GM12878 (cell line): ENCODE measurements at regions not wholly inside any gene's neighbourhood (a gene's known extent, or its start where the extent isn't known, plus 50 kb on each side); places are given as distances from the start of the nearest gene placed in this dataset.

Experiments
- ATAC-seq: fragments of 200-7000 bp; cut with Tn5 transposase; 3 replicates; pipeline ENCODE4 v1.9.1; 2020; ENCODE audit warnings: mild to moderate bottlenecking, moderate library complexity
- BruUV-seq: library from RNA; stranded (reverse); fragments of 400-500 nt; replicated peaks from 2 replicates; lab custom pipeline; 2021; lab: Mats Ljungman, UMichigan
- CTCF ChIA-PET: fragments of 300-600 bp; sonication (Branson Sonifier 250); formaldehyde crosslinking; extraction: SDS; loops from one replicate; lab custom pipeline; 2021; ENCODE audit warnings: inconsistent platforms; lab: Yijun Ruan, JAX
- POLR2A ChIA-PET: fragments of 350-600 bp; formaldehyde crosslinking; extraction: SDS; loops from one replicate; lab custom pipeline; 2021; ENCODE audit warnings: inconsistent platforms; lab: Charles Lee
- RAD21 ChIA-PET: fragments of 300-600 bp; sonication (Branson Sonifier 250); formaldehyde crosslinking; loops from one replicate; lab custom pipeline; 2023; ENCODE audit warnings: antibody characterized with exemption; ENCODE audit not compliant: unreplicated experiment; lab: Charles Lee
- SMC1A ChIA-PET: fragments of 300-600 bp; sonication (Branson Sonifier 250); formaldehyde crosslinking; loops from one replicate; lab custom pipeline; 2023; ENCODE audit not compliant: unreplicated experiment, uncharacterized antibody; lab: Charles Lee
- DNase-seq: peaks from one replicate; pipeline ENCODE4 v3.0.0-alpha.2; 2011; ENCODE audit warnings: low read depth, low spot score
- FAIRE-seq: peaks from 3 replicates; lab custom pipeline; 2011; peaks lifted over from hg19 to GRCh38; lab: Jason Lieb, UNC
- H2AFZ ChIP-seq: 2 replicates; pipeline ENCODE4 v1.6.0; 2011; ENCODE audit warnings: low read depth, low read length, control low read depth; ENCODE audit not compliant: control insufficient read depth
- H3K27ac ChIP-seq: 2 replicates; pipeline ENCODE4 v1.5.1; 2011; ENCODE audit warnings: control low read depth; ENCODE audit not compliant: control insufficient read depth, insufficient read depth
- H3K27me3 ChIP-seq, 2 experiments: replicated peaks in 1 of 2; 2 replicates each; pipeline versions ENCODE4 v1.6.0 to v1.6.1; 2011; ENCODE audit warnings: low read length in 1 of 2; ENCODE audit not compliant: control insufficient read depth in 2 of 2, insufficient read depth in 2 of 2
- H3K36me3 ChIP-seq, 2 experiments: 2 replicates each; pipeline ENCODE4 v1.5.1; 2011; ENCODE audit warnings: low read length in 1 of 2; ENCODE audit not compliant: control insufficient read depth in 2 of 2, insufficient read depth in 2 of 2
- H3K4me1 ChIP-seq: 2 replicates; pipeline ENCODE4 v1.6.1; 2011; ENCODE audit warnings: mild to moderate bottlenecking, low read length, moderate library complexity, mixed read lengths; ENCODE audit not compliant: control insufficient read depth, insufficient read depth
- H3K4me2 ChIP-seq: 2 replicates; pipeline ENCODE4 v1.6.0; 2011; ENCODE audit warnings: control low read depth; ENCODE audit not compliant: control insufficient read depth, insufficient read depth
- H3K4me3 ChIP-seq: fragments of 200-600 bp; sonication (generic); 2 replicates; pipeline ENCODE4 v1.5.1; 2016
- H3K79me2 ChIP-seq: 2 replicates; pipeline ENCODE4 v1.6.0; 2011; ENCODE audit warnings: low read length; ENCODE audit not compliant: control insufficient read depth, insufficient read depth
- H3K9ac ChIP-seq: 2 replicates; pipeline ENCODE4 v1.8.0; 2011; ENCODE audit warnings: low read length, control low read depth, mixed read lengths; ENCODE audit not compliant: control insufficient read depth, insufficient read depth
- H3K9me3 ChIP-seq: replicated peaks from 3 replicates; pipeline ENCODE4 v1.5.1; 2011; ENCODE audit warnings: mild to moderate bottlenecking, low read length; ENCODE audit not compliant: control insufficient read depth, insufficient read depth
- H4K20me1 ChIP-seq: 2 replicates; pipeline ENCODE4 v1.6.0; 2011; ENCODE audit not compliant: control insufficient read depth, insufficient read depth
- CBX5 ChIP-seq: sonication (generic); IDR thresholded peaks from 2 replicates; pipeline ENCODE4 v1.6.1; 2016; ENCODE audit warnings: low read depth, moderate library complexity, mild to moderate bottlenecking, inconsistent platforms
- FOXM1 ChIP-seq: IDR thresholded peaks from 2 replicates; pipeline ENCODE4 v1.6.1; 2012; ENCODE audit warnings: low read depth, mild to moderate bottlenecking, inconsistent platforms, low read length, moderate library complexity
- HCFC1 ChIP-seq: fragments of 150-350 bp; IDR thresholded peaks from 2 replicates; pipeline ENCODE4 v1.6.1; 2014; ENCODE audit warnings: low read length
- IRF4 ChIP-seq: IDR thresholded peaks from 2 replicates; pipeline ENCODE4 v1.6.1; 2011; ENCODE audit warnings: low read depth, low read length
- KAT2A ChIP-seq: conservative IDR thresholded peaks from 2 replicates; pipeline ENCODE4 v1.6.1; 2011; ENCODE audit warnings: low read depth, low read length; ENCODE audit not compliant: control insufficient read depth
- NBN ChIP-seq: fragments of 450-650 bp; IDR thresholded peaks from 2 replicates; pipeline ENCODE4 v1.6.1; 2016
- PML ChIP-seq: IDR thresholded peaks from 2 replicates; pipeline ENCODE4 v1.6.1; 2012; ENCODE audit warnings: low read length, inconsistent platforms
- SUZ12 ChIP-seq: fragments of 200-600 bp; sonication (generic); IDR thresholded peaks from one replicate; pipeline ENCODE4 v1.6.1; 2018; ENCODE audit warnings: antibody characterized with exemption, mild to moderate bottlenecking; ENCODE audit not compliant: unreplicated experiment
- TBL1XR1 ChIP-seq: IDR thresholded peaks from 2 replicates; pipeline ENCODE4 v1.6.1; 2012; ENCODE audit warnings: low read depth, low read length, improper control_type of control experiment
- ZNF384 ChIP-seq: IDR thresholded peaks from 2 replicates; pipeline ENCODE4 v1.6.1; 2012; ENCODE audit warnings: low read depth, mild to moderate bottlenecking, low read length, improper control_type of control experiment, borderline replicate concordance
- WGBS: methylation state at CpG from one replicate; pipeline ENCODE4 v1.1.6; 2016; ENCODE audit warnings: low lambda C conversion rate; ENCODE audit not compliant: insufficient replicate concordance, insufficient coverage; ENCODE audit errors: missing lambda C conversion rate; 5-methylcytosine and 5-hydroxymethylcytosine counted together
- in situ Hi-C: fragments of 300-500 bp; cut with MboI; formaldehyde crosslinking; loops from 9 replicates; pipeline ENCODE4 v1.14.3; 2018; ENCODE audit warnings: mixed read lengths
- intact Hi-C: fragments of 100-400 bp; cut with micrococcal nuclease; formaldehyde crosslinking; loops from one replicate; pipeline ENCODE4 v1.14.2; 2022; ENCODE audit not compliant: unreplicated experiment
- TF ChIP-seq, protein P1 (sequence below): fragments of 450-650 bp; IDR thresholded peaks from 2 replicates; pipeline ENCODE4 v1.6.1; 2018; ENCODE audit warnings: mild to moderate bottlenecking, low read depth, moderate library complexity; ENCODE audit not compliant: partially characterized antibody
- TF ChIP-seq, protein P2 (sequence below): fragments of 450-650 bp; conservative IDR thresholded peaks from 2 replicates; pipeline ENCODE4 v1.6.1; 2017; ENCODE audit warnings: mild to moderate bottlenecking, moderate library complexity
- TF ChIP-seq, protein P3 (sequence below): IDR thresholded peaks from 2 replicates; pipeline ENCODE4 v1.6.1; 2011; ENCODE audit warnings: mild to moderate bottlenecking, low read depth, low read length, moderate library complexity; ENCODE audit not compliant: insufficient replicate concordance
- TF ChIP-seq, protein P4 (sequence below): IDR thresholded peaks from 2 replicates; pipeline ENCODE4 v1.6.1; 2012; ENCODE audit warnings: low read depth, low read length, improper control_type of control experiment

DNA sequence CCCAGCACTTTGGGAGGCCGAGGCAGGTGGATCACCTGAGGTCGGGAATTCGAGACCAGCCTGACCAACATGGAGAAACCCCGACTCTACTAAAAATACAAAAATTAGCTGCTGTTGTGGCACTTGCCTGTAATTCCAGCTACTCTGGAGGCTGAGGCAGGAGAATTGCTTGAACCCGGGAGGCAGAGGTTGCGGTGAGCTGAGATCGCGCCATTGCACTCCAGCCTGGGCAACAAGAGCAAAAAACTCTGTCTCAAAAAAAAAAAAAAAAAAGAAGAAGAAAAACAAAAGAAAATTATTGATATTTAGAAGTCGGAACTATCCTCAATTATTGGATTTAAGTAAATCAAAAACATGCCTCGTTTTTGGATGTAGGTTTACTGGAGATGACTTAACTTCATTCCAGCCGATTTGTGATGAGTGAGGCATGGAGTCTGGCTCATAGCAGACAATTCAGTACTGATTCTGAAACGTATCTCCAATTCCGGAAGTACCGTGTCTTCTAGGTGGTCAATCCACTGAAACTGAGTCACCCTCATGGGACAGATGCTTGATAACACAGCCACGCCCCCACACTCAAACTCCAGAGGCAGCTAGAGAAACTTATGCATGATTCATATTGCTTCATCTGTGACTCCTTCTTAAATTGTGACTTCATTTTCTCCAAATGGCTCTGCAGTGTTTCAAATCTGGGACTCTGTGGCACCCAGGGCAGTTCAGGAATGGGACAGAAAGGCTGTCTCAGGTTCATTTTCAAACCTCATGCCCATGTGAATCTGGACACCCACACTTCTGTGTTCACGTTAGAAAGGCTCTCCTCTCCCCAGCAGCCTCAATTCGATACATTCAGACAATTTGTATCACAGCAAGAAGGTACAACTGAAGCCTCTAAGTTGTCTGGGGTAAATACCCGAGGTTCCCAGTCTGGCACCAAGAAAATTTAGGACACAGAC is 110.4 kb upstream of the ARMC2 start:
- intact Hi-C loops (no loop called here), in situ Hi-C loops (no loop called here)
- POLR2A ChIA-PET, result no interaction called here
- no peaks in the 10 kb centered on the region for H3K4me1 ChIP-seq
- peak; percentile 24; the same call in 2 of the 3 replicates for ATAC-seq
- WGBS, result 41% methylated on average over 15 of the region's 18 CpGs
- H4K20me1 ChIP-seq, result no peaks in the 10 kb centered on the region
- no peaks in the 10 kb centered on the region for H3K36me3 ChIP-seq
- no TSS peak for BruUV-seq
- H3K9ac ChIP-seq, result no peak overlapping the region
- H2AFZ ChIP-seq, result no peak overlapping the region
- no peaks in the 10 kb centered on the region for H3K79me2 ChIP-seq
- H3K4me3 ChIP-seq, result no peak overlapping the region
- CTCF ChIA-PET, result no interaction called here
- H3K27ac ChIP-seq, result no peak overlapping the region
- peaks cover 1 to 2% of the 10 kb centered on the region in 2 experiments; a peak in 3 of 4 replicates for H3K27me3 ChIP-seq
- SMC1A ChIA-PET, result no interaction called here
- DNase-seq, result no peak
- no peaks in the 10 kb centered on the region for H3K9me3 ChIP-seq
- no peak for FAIRE-seq
- RAD21 ChIA-PET, result no interaction called here
- H3K4me2 ChIP-seq, result no peak overlapping the region
- no peak for TF ChIP-seq NBN
- TF ChIP-seq, protein P1, sequence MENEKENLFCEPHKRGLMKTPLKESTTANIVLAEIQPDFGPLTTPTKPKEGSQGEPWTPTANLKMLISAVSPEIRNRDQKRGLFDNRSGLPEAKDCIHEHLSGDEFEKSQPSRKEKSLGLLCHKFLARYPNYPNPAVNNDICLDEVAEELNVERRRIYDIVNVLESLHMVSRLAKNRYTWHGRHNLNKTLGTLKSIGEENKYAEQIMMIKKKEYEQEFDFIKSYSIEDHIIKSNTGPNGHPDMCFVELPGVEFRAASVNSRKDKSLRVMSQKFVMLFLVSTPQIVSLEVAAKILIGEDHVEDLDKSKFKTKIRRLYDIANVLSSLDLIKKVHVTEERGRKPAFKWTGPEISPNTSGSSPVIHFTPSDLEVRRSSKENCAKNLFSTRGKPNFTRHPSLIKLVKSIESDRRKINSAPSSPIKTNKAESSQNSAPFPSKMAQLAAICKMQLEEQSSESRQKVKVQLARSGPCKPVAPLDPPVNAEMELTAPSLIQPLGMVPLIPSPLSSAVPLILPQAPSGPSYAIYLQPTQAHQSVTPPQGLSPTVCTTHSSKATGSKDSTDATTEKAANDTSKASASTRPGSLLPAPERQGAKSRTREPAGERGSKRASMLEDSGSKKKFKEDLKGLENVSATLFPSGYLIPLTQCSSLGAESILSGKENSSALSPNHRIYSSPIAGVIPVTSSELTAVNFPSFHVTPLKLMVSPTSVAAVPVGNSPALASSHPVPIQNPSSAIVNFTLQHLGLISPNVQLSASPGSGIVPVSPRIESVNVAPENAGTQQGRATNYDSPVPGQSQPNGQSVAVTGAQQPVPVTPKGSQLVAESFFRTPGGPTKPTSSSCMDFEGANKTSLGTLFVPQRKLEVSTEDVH, result no peak
- TF ChIP-seq, protein P2, sequence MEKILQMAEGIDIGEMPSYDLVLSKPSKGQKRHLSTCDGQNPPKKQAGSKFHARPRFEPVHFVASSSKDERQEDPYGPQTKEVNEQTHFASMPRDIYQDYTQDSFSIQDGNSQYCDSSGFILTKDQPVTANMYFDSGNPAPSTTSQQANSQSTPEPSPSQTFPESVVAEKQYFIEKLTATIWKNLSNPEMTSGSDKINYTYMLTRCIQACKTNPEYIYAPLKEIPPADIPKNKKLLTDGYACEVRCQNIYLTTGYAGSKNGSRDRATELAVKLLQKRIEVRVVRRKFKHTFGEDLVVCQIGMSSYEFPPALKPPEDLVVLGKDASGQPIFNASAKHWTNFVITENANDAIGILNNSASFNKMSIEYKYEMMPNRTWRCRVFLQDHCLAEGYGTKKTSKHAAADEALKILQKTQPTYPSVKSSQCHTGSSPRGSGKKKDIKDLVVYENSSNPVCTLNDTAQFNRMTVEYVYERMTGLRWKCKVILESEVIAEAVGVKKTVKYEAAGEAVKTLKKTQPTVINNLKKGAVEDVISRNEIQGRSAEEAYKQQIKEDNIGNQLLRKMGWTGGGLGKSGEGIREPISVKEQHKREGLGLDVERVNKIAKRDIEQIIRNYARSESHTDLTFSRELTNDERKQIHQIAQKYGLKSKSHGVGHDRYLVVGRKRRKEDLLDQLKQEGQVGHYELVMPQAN, result no peak
- no peak for TF ChIP-seq HCFC1
- no peak for TF ChIP-seq TBL1XR1
- no peak for TF ChIP-seq CBX5
- TF ChIP-seq KAT2A, result no peak
- TF ChIP-seq PML, result no peak
- TF ChIP-seq, protein P3, sequence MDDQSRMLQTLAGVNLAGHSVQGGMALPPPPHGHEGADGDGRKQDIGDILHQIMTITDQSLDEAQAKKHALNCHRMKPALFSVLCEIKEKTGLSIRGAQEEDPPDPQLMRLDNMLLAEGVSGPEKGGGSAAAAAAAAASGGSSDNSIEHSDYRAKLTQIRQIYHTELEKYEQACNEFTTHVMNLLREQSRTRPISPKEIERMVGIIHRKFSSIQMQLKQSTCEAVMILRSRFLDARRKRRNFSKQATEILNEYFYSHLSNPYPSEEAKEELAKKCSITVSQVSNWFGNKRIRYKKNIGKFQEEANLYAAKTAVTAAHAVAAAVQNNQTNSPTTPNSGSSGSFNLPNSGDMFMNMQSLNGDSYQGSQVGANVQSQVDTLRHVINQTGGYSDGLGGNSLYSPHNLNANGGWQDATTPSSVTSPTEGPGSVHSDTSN, result no peak
- no peak for TF ChIP-seq FOXM1
- TF ChIP-seq ZNF384, result no peak
- TF ChIP-seq SUZ12, result no peak
- TF ChIP-seq, protein P4, sequence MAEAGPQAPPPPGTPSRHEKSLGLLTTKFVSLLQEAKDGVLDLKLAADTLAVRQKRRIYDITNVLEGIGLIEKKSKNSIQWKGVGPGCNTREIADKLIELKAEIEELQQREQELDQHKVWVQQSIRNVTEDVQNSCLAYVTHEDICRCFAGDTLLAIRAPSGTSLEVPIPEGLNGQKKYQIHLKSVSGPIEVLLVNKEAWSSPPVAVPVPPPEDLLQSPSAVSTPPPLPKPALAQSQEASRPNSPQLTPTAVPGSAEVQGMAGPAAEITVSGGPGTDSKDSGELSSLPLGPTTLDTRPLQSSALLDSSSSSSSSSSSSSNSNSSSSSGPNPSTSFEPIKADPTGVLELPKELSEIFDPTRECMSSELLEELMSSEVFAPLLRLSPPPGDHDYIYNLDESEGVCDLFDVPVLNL, result no peak
- no peak for TF ChIP-seq IRF4
